Coronary artery (tissue), 2 donors: ENCODE measurements at regions not wholly inside any gene's neighbourhood (a gene's known extent, or its start where the extent isn't known, plus 50 kb on each side); places are given as distances from the start of the nearest gene placed in this dataset.
A peak's percentile ranks its signal among the peaks of the same experiment; 100 is the strongest.

Source experiments
- DNase-seq: peaks from one replicate; pipeline ENCODE4 v3.0.0-alpha.2; 2017; ENCODE audit warnings: low spot score
- H3K27ac ChIP-seq, 2 donors: fragments of 200-600 bp; sonication (generic); one replicate each; pipeline ENCODE4 v1.5.1; 2016 to 2019
- H3K4me3 ChIP-seq: fragments of 200-600 bp; sonication (generic); 2 replicates; pipeline ENCODE4 v1.5.1; 2016; ENCODE audit warnings: mild to moderate bottlenecking, moderate library complexity
- CTCF ChIP-seq: fragments of 200-600 bp; sonication (generic); IDR thresholded peaks from one replicate; pipeline ENCODE4 v1.5.1; 2019; ENCODE audit warnings: antibody characterized with exemption

GRCh38 chr3:157872902-157873301, 233.3 kb downstream of the SHOX2 start:
- no peak overlapping the region for H3K27ac ChIP-seq
- H3K4me3 ChIP-seq = no peak overlapping the region
- no peak for DNase-seq
- no peak for TF ChIP-seq CTCF

- no peak for DNase-seq
- no peak for TF ChIP-seq CTCF
- H3K27ac ChIP-seq = no peak overlapping the region
- no peak overlapping the region for H3K4me3 ChIP-seq
These were observed 234.3 kb downstream of the SHOX2 start for GRCh38 chr3:157871838-157872460.

- no peak for DNase-seq
- no peak for TF ChIP-seq CTCF
- H3K27ac ChIP-seq = no peak overlapping the region
- no peak overlapping the region for H3K4me3 ChIP-seq
These were observed 235.0 kb downstream of the SHOX2 start for GRCh38 chr3:157871248-157871647.

GRCh38 chr3:157868946-157869345, 237.3 kb downstream of the SHOX2 start:
- peak overlapping the region; percentile 1 for H3K4me3 ChIP-seq
- no peak for TF ChIP-seq CTCF
- H3K27ac ChIP-seq = peak overlapping the region; percentile 63 to 79
- DNase-seq = no peak

GRCh38 chr3:157868196-157868595, 238.0 kb downstream of the SHOX2 start:
- TF ChIP-seq CTCF = no peak
- no peak for DNase-seq
- peak overlapping the region; percentile 1 for H3K4me3 ChIP-seq
- H3K27ac ChIP-seq = peak overlapping the region; percentile 63 to 83

GRCh38 chr3:157865352-157866000, 240.7 kb downstream of the SHOX2 start:
- no peak overlapping the region for H3K4me3 ChIP-seq
- no peak for DNase-seq
- no peak for TF ChIP-seq CTCF
- no peak overlapping the region for H3K27ac ChIP-seq
